IMR-90 (cell line): ENCODE measurements at regions not wholly inside any gene's neighbourhood (a gene's known extent, or its start where the extent isn't known, plus 50 kb on each side); places are given as distances from the start of the nearest gene placed in this dataset.

Source experiments
- ATAC-seq: fragments of 200-7000 bp; cut with Tn5 transposase; 2 replicates; pipeline ENCODE4 v1.9.1; 2020; ENCODE audit warnings: low read depth, mild to moderate bottlenecking, moderate library complexity
- BruUV-seq: library from RNA; stranded (reverse); fragments of 400-500 nt; replicated peaks from 2 replicates; lab custom pipeline; 2021; lab: Mats Ljungman, UMichigan
- CTCF ChIA-PET: fragments of 300-600 bp; formaldehyde crosslinking; extraction: SDS; loops from one replicate; lab custom pipeline; 2021; ENCODE audit warnings: antibody characterized with exemption; lab: Yijun Ruan, JAX
- POLR2A ChIA-PET: fragments of 300-600 bp; sonication (Branson Sonifier 250); formaldehyde crosslinking; loops from one replicate; lab custom pipeline; 2022; ENCODE audit warnings: antibody characterized with exemption; ENCODE audit not compliant: unreplicated experiment; lab: Charles Lee
- DNase-seq: peaks from one replicate; pipeline ENCODE4 v3.0.0; 2013
- H2AFZ ChIP-seq: replicated peaks from 2 replicates; pipeline ENCODE3; 2013; ENCODE audit warnings: low read length, mild to moderate bottlenecking; ENCODE audit not compliant: poor library complexity
- H2AK5ac ChIP-seq: 2 replicates; pipeline ENCODE4 v1.6.1; 2013; ENCODE audit warnings: low read depth, low read length, inconsistent platforms
- H2AK9ac ChIP-seq: replicated peaks from 2 replicates; pipeline ENCODE3; 2013; ENCODE audit warnings: mild to moderate bottlenecking, low read depth, low read length, moderate library complexity; ENCODE audit not compliant: poor library complexity
- H2BK120ac ChIP-seq: 2 replicates; pipeline ENCODE4 v1.6.1; 2013; ENCODE audit warnings: low read depth, low read length, inconsistent platforms
- H2BK15ac ChIP-seq: 3 replicates; pipeline ENCODE4 v1.6.1; 2013; ENCODE audit warnings: low read depth, low read length, inconsistent platforms
- H2BK20ac ChIP-seq: 2 replicates; pipeline ENCODE4 v1.6.1; 2013; ENCODE audit warnings: low read depth, mild to moderate bottlenecking, inconsistent platforms, low read length, moderate library complexity
- H2BK5ac ChIP-seq: 2 replicates; pipeline ENCODE4 v1.6.1; 2013; ENCODE audit warnings: mild to moderate bottlenecking, low read depth, low read length, inconsistent platforms; ENCODE audit not compliant: poor library complexity, severe bottlenecking
- H3K14ac ChIP-seq: replicated peaks from 2 replicates; pipeline ENCODE4 v1.6.1; 2013; ENCODE audit warnings: low read depth, low read length, inconsistent platforms
- H3K18ac ChIP-seq: 2 replicates; pipeline ENCODE4 v1.6.1; 2013; ENCODE audit warnings: low read depth, low read length, control low read depth
- H3K23ac ChIP-seq: 2 replicates; pipeline ENCODE4 v1.6.1; 2013; ENCODE audit warnings: low read depth, low read length, inconsistent platforms
- H3K27ac ChIP-seq: 2 replicates; pipeline ENCODE4 v1.5.1; 2013; ENCODE audit warnings: mild to moderate bottlenecking, control low read depth, low read length; ENCODE audit not compliant: insufficient read depth
- H3K27me3 ChIP-seq: 2 replicates; pipeline ENCODE4 v1.6.1; 2013; ENCODE audit warnings: low read length; ENCODE audit not compliant: control insufficient read depth, insufficient read depth
- H3K36me3 ChIP-seq: 2 replicates; pipeline ENCODE4 v1.6.1; 2013; ENCODE audit warnings: low read length, mixed read lengths; ENCODE audit not compliant: control insufficient read depth, insufficient read depth
- H3K4ac ChIP-seq: 2 replicates; pipeline ENCODE4 v1.6.1; 2013; ENCODE audit warnings: low read depth, low read length, inconsistent platforms
- H3K4me1 ChIP-seq: 2 replicates; pipeline ENCODE4 v1.6.1; 2013; ENCODE audit warnings: low read length, mixed read lengths; ENCODE audit not compliant: control insufficient read depth, insufficient read depth
- H3K4me2 ChIP-seq: 2 replicates; pipeline ENCODE4 v1.6.1; 2013; ENCODE audit warnings: low read depth, mild to moderate bottlenecking, control low read depth, low read length, moderate library complexity
- H3K4me3 ChIP-seq: 2 replicates; pipeline ENCODE4 v1.5.1; 2013; ENCODE audit warnings: low read depth, mild to moderate bottlenecking, control low read depth, low read length, moderate library complexity; ENCODE audit not compliant: insufficient read depth
- H3K56ac ChIP-seq: 2 replicates; pipeline ENCODE4 v1.6.1; 2013; ENCODE audit warnings: low read length, inconsistent platforms; ENCODE audit not compliant: insufficient read depth; ENCODE audit errors: extremely low read depth
- H3K79me1 ChIP-seq, 2 experiments: 2 replicates each; pipeline ENCODE4 v1.6.1; 2013; ENCODE audit warnings: low read length in 2 of 2, inconsistent platforms in 1 of 2, low read depth in 1 of 2
- H3K9ac ChIP-seq: 2 replicates; pipeline ENCODE4 v1.6.1; 2013; ENCODE audit warnings: low read depth, low read length, control low read depth
- H3K9me1 ChIP-seq: 2 replicates; pipeline ENCODE4 v1.6.1; 2013; ENCODE audit warnings: low read length, inconsistent platforms; ENCODE audit not compliant: insufficient read depth
- H3K9me3 ChIP-seq: 2 replicates; pipeline ENCODE4 v1.6.1; 2013; ENCODE audit warnings: low read length; ENCODE audit not compliant: control insufficient read depth, insufficient read depth
- H4K20me1 ChIP-seq: 2 replicates; pipeline ENCODE4 v1.6.1; 2013; ENCODE audit warnings: low read length, inconsistent platforms; ENCODE audit not compliant: insufficient read depth
- H4K5ac ChIP-seq: 2 replicates; pipeline ENCODE4 v1.6.1; 2013; ENCODE audit warnings: mild to moderate bottlenecking, low read depth, low read length, control low read depth
- H4K8ac ChIP-seq, 2 experiments: 2 replicates each; pipeline ENCODE4 v1.6.1; 2013; ENCODE audit warnings: low read depth in 2 of 2, low read length in 2 of 2, control low read depth in 1 of 2, inconsistent platforms in 1 of 2
- H4K91ac ChIP-seq: 2 replicates; pipeline ENCODE4 v1.6.1; 2013; ENCODE audit warnings: low read depth, low read length, inconsistent platforms; ENCODE audit not compliant: insufficient read depth
- CEBPB ChIP-seq: IDR thresholded peaks from 2 replicates; pipeline ENCODE4 v1.6.1; 2012; ENCODE audit warnings: low read depth, low read length, improper control_type of control experiment
- CHD1 ChIP-seq: IDR thresholded peaks from 2 replicates; pipeline ENCODE4 v1.6.1; 2012; ENCODE audit warnings: low read depth, low read length, improper control_type of control experiment
- CTCF ChIP-seq: conservative IDR thresholded peaks from 2 replicates; pipeline ENCODE4 v1.5.1; 2012; ENCODE audit warnings: mild to moderate bottlenecking, low read depth, low read length, improper control_type of control experiment
- ELK1 ChIP-seq: fragments of 150-350 bp; IDR thresholded peaks from 2 replicates; pipeline ENCODE4 v1.6.1; 2016; ENCODE audit warnings: low read depth, mild to moderate bottlenecking, low read length, moderate library complexity, borderline replicate concordance
- MXI1 ChIP-seq: IDR thresholded peaks from 2 replicates; pipeline ENCODE4 v1.6.1; 2012; ENCODE audit warnings: low read depth, mild to moderate bottlenecking, low read length, moderate library complexity, borderline replicate concordance
- NFE2L2 ChIP-seq: fragments of 150-350 bp; IDR thresholded peaks from 2 replicates; pipeline ENCODE4 v1.6.1; 2016; ENCODE audit warnings: low read depth, mild to moderate bottlenecking, low read length
- POLR2A ChIP-seq: IDR thresholded peaks from 2 replicates; pipeline ENCODE4 v1.6.1; 2012; ENCODE audit warnings: mild to moderate bottlenecking, low read depth, low read length
- RAD21 ChIP-seq: IDR thresholded peaks from 2 replicates; pipeline ENCODE4 v1.6.1; 2012; ENCODE audit warnings: low read length, improper control_type of control experiment
- RCOR1 ChIP-seq: IDR thresholded peaks from 2 replicates; pipeline ENCODE4 v1.6.1; 2012; ENCODE audit warnings: mild to moderate bottlenecking, low read length, improper control_type of control experiment; ENCODE audit not compliant: insufficient replicate concordance
- RFX5 ChIP-seq: IDR thresholded peaks from 2 replicates; pipeline ENCODE4 v1.8.0; 2012; ENCODE audit warnings: low read depth, mild to moderate bottlenecking, low read length, moderate library complexity
- SMC3 ChIP-seq: fragments of 150-350 bp; IDR thresholded peaks from 2 replicates; pipeline ENCODE4 v1.6.1; 2016; ENCODE audit warnings: low read depth, mild to moderate bottlenecking, antibody characterized with exemption, low read length, moderate library complexity
- USF2 ChIP-seq: fragments of 150-350 bp; IDR thresholded peaks from 2 replicates; pipeline ENCODE4 v1.6.1; 2017; ENCODE audit warnings: mild to moderate bottlenecking, antibody characterized with exemption, low read length, low read depth
- WGBS, 2 experiments: methylation state at CpG; one replicate each; pipeline versions ENCODE4 v1.1.5 to v1.1.7; 2013; ENCODE audit warnings: missing lambda C conversion rate in 2 of 2; ENCODE audit not compliant: insufficient read length in 1 of 2; ENCODE audit errors: extremely low coverage in 2 of 2; 5-methylcytosine and 5-hydroxymethylcytosine counted together
- dilution Hi-C: fragments of 300-500 bp; cut with HindIII; formaldehyde crosslinking; loops from one replicate; pipeline ENCODE4 v1.14.3; 2018; ENCODE audit warnings: low sequenced_read_pairs; ENCODE audit not compliant: unreplicated experiment
- in situ Hi-C: fragments of 300-500 bp; cut with MboI; formaldehyde crosslinking; loops from 3 replicates; pipeline ENCODE4 v1.14.3; 2019; ENCODE audit warnings: low sequenced_read_pairs, inconsistent platforms, mixed read lengths
- intact Hi-C: fragments of 100-400 bp; cut with micrococcal nuclease; formaldehyde crosslinking; loops from 2 replicates; pipeline ENCODE4 v1.10.0; 2022

GRCh38 chr15:34693053-34693744, 61.6 kb downstream of the GJD2 start:
- ChIA-PET CTCF (no interaction called here), POLR2A (no interaction called here)
- DNase-seq (peak; percentile 59), ATAC-seq (0 out of 2 replicates have a peak, but pooled peaks have one; percentile 11)
- no TSS peak for BruUV-seq
- in situ Hi-C loops, result no loop called here
- no peak overlapping the region for H2AK5ac ChIP-seq
- H2BK20ac ChIP-seq, result no peak overlapping the region
- H3K27me3 ChIP-seq, result peaks cover 2% of the 10 kb centered on the region; the same call in 1 of the 2 replicates
- no peaks in the 10 kb centered on the region; the same call in 1 of the 2 replicates for H3K4me1 ChIP-seq
- H3K9me3 ChIP-seq, result peaks cover 2% of the 10 kb centered on the region; the same call in 1 of the 2 replicates
- WGBS, 2 experiments, result 56% methylated on average over 2 of the region's 4 CpGs; no CpG with 5 or more reads in 1 of the 2 experiments
- H2AK9ac ChIP-seq, result no peak overlapping the region
- H3K27ac ChIP-seq, result no peak overlapping the region
- H4K8ac ChIP-seq, result no peak overlapping the region
- no peaks in the 10 kb centered on the region for H3K36me3 ChIP-seq
- H2BK120ac ChIP-seq, result no peak overlapping the region
- no peak overlapping the region for H4K91ac ChIP-seq
- intact Hi-C loops, result no loop called here
- H3K23ac ChIP-seq, result no peak overlapping the region
- H3K9ac ChIP-seq, result no peak overlapping the region
- no peak overlapping the region for H3K18ac ChIP-seq
- H2AFZ ChIP-seq, result no peak overlapping the region
- no peak overlapping the region for H3K14ac ChIP-seq
- dilution Hi-C loops, result no loop called here
- no peak overlapping the region for H2BK5ac ChIP-seq
- no peaks in the 10 kb centered on the region for H3K9me1 ChIP-seq
- H4K20me1 ChIP-seq, result no peaks in the 10 kb centered on the region
- no peak overlapping the region for H3K4ac ChIP-seq
- H3K79me1 ChIP-seq, result no peaks in the 10 kb centered on the region
- H3K4me3 ChIP-seq, result no peak overlapping the region
- no peak for TF ChIP-seq CHD1
- TF ChIP-seq ELK1, result no peak
- no peak for TF ChIP-seq NFE2L2
- TF ChIP-seq CTCF, result no peak
- TF ChIP-seq CEBPB, result no peak
- no peak for TF ChIP-seq POLR2A
- TF ChIP-seq MXI1, result no peak
- TF ChIP-seq USF2, result no peak
- TF ChIP-seq SMC3, result no peak
- no peak for TF ChIP-seq RFX5
- no peak for TF ChIP-seq RCOR1
- no peak for TF ChIP-seq RAD21
- H4K5ac ChIP-seq, result no peak overlapping the region
- H3K56ac ChIP-seq, result no peak overlapping the region
- no peak overlapping the region for H2BK15ac ChIP-seq
- H3K4me2 ChIP-seq, result no peak overlapping the region
